ENCODE measurements at regions not wholly inside any gene's neighbourhood (a gene's known extent, or its start where the extent isn't known, plus 50 kb on each side); places are given as distances from the start of the nearest gene placed in this dataset.
A peak's percentile ranks its signal among the peaks of the same experiment; 100 is the strongest.

GRCh38 chr15:69579950-69580618 lies 127.5 kb downstream of the RPLP1 start:
- no peaks in the 10 kb centered on the region for H3K4me1 ChIP-seq (ENCODE audit: insufficient read depth)
- no peak for DNase-seq (ENCODE audit: extremely low spot score)
- 75% methylated on average over 7 of the region's 7 CpGs for WGBS
- H3K4me3 ChIP-seq (ENCODE audit: low read depth, low read length), result no peak overlapping the region
- no peak overlapping the region for H3K27ac ChIP-seq (ENCODE audit: low read depth)
- H3K36me3 ChIP-seq (ENCODE audit: insufficient read depth), result no peaks in the 10 kb centered on the region

GRCh38 chr15:69583626-69584025 lies 131.0 kb downstream of the RPLP1 start:
- no peak overlapping the region for H3K27ac ChIP-seq (ENCODE audit: low read depth)
- 57% methylated on average over 3 of the region's 3 CpGs for WGBS
- no peaks in the 10 kb centered on the region for H3K4me1 ChIP-seq (ENCODE audit: insufficient read depth)
- H3K36me3 ChIP-seq (ENCODE audit: insufficient read depth), result no peaks in the 10 kb centered on the region
- H3K4me3 ChIP-seq (ENCODE audit: low read depth, low read length), result no peak overlapping the region
- no peak for DNase-seq (ENCODE audit: extremely low spot score)

- no peaks in the 10 kb centered on the region for H3K36me3 ChIP-seq (ENCODE audit: insufficient read depth)
- no peak overlapping the region for H3K27ac ChIP-seq (ENCODE audit: low read depth)
- WGBS, result 65% methylated on average over 3 of the region's 3 CpGs
- no peaks in the 10 kb centered on the region for H3K4me1 ChIP-seq (ENCODE audit: insufficient read depth)
- no peak overlapping the region for H3K4me3 ChIP-seq (ENCODE audit: low read depth, low read length)
- no peak for DNase-seq (ENCODE audit: extremely low spot score)
Observed at GRCh38 chr15:69585937-69586336, 133.3 kb downstream of the RPLP1 start.

- H3K4me3 ChIP-seq (ENCODE audit: low read depth, low read length), result no peak overlapping the region
- H3K27ac ChIP-seq (ENCODE audit: low read depth), result no peak overlapping the region
- no peaks in the 10 kb centered on the region for H3K4me1 ChIP-seq (ENCODE audit: insufficient read depth)
- 93% methylated on average over 9 of the region's 9 CpGs for WGBS
- no peaks in the 10 kb centered on the region for H3K36me3 ChIP-seq (ENCODE audit: insufficient read depth)
- no peak for DNase-seq (ENCODE audit: extremely low spot score)
Observed at GRCh38 chr15:69586721-69587120, 134.1 kb downstream of the RPLP1 start.

GRCh38 chr15:69587723-69588426 lies 135.3 kb downstream of the RPLP1 start:
- no peak overlapping the region for H3K27ac ChIP-seq (ENCODE audit: low read depth)
- WGBS, result 70% methylated on average over 4 of the region's 4 CpGs
- H3K4me3 ChIP-seq (ENCODE audit: low read depth, low read length), result no peak overlapping the region
- H3K4me1 ChIP-seq (ENCODE audit: insufficient read depth), result no peaks in the 10 kb centered on the region
- DNase-seq (ENCODE audit: extremely low spot score), result no peak
- H3K36me3 ChIP-seq (ENCODE audit: insufficient read depth), result no peaks in the 10 kb centered on the region

GRCh38 chr15:69590201-69590710 lies 137.6 kb downstream of the RPLP1 start:
- H3K4me1 ChIP-seq (ENCODE audit: insufficient read depth), result peaks cover 2% of the 10 kb centered on the region
- no peak for DNase-seq (ENCODE audit: extremely low spot score)

GRCh38 chr15:69590932-69591524 lies 138.4 kb downstream of the RPLP1 start:
- Histone ChIP-seq H3K4me3 (ENCODE audit: low read depth, low read length) (no peak overlapping the region), H3K4me1 (ENCODE audit: insufficient read depth) (peaks cover 2% of the 10 kb centered on the region), H3K27ac (ENCODE audit: low read depth) (no peak overlapping the region), H3K36me3 (ENCODE audit: insufficient read depth) (no peaks in the 10 kb centered on the region)
- DNase-seq (ENCODE audit: extremely low spot score), result no peak
- WGBS, result 94% methylated on average over 5 of the region's 5 CpGs

More at GRCh38 chr15:69590201-69590710, 137.6 kb downstream of the RPLP1 start:
- 87% methylated on average over 8 of the region's 8 CpGs for WGBS
- no peaks in the 10 kb centered on the region for H3K36me3 ChIP-seq (ENCODE audit: insufficient read depth)
- no peak overlapping the region for H3K4me3 ChIP-seq (ENCODE audit: low read depth, low read length)
- no peak overlapping the region for H3K27ac ChIP-seq (ENCODE audit: low read depth)

GRCh38 chr15:69591905-69592508 lies 139.4 kb downstream of the RPLP1 start:
- peaks cover 2% of the 10 kb centered on the region for H3K4me1 ChIP-seq (ENCODE audit: insufficient read depth)
- no peaks in the 10 kb centered on the region for H3K36me3 ChIP-seq (ENCODE audit: insufficient read depth)
- no peak overlapping the region for H3K27ac ChIP-seq (ENCODE audit: low read depth)
- peak; percentile 43 for DNase-seq (ENCODE audit: extremely low spot score)
- WGBS, result 88% methylated on average over 4 of the region's 4 CpGs
- no peak overlapping the region for H3K4me3 ChIP-seq (ENCODE audit: low read depth, low read length)

GRCh38 chr15:69592954-69593353 lies 140.3 kb downstream of the RPLP1 start:
- no peaks in the 10 kb centered on the region for H3K36me3 ChIP-seq (ENCODE audit: insufficient read depth)
- H3K4me3 ChIP-seq (ENCODE audit: low read depth, low read length), result no peak overlapping the region
- no peak overlapping the region for H3K27ac ChIP-seq (ENCODE audit: low read depth)
- no peak for DNase-seq (ENCODE audit: extremely low spot score)
- 81% methylated on average over 2 of the region's 2 CpGs for WGBS
- peaks cover 2% of the 10 kb centered on the region for H3K4me1 ChIP-seq (ENCODE audit: insufficient read depth)

GRCh38 chr15:69593488-69593887 lies 140.9 kb downstream of the RPLP1 start:
- H3K36me3 ChIP-seq (ENCODE audit: insufficient read depth), result no peaks in the 10 kb centered on the region
- 87% methylated on average over 7 of the region's 7 CpGs for WGBS
- H3K4me3 ChIP-seq (ENCODE audit: low read depth, low read length), result no peak overlapping the region
- peaks cover 2% of the 10 kb centered on the region for H3K4me1 ChIP-seq (ENCODE audit: insufficient read depth)
- H3K27ac ChIP-seq (ENCODE audit: low read depth), result no peak overlapping the region
- no peak for DNase-seq (ENCODE audit: extremely low spot score)

- H3K4me1 ChIP-seq (ENCODE audit: insufficient read depth), result peaks cover 2% of the 10 kb centered on the region
- H3K36me3 ChIP-seq (ENCODE audit: insufficient read depth), result no peaks in the 10 kb centered on the region
- DNase-seq (ENCODE audit: extremely low spot score), result peak; percentile 84
- no peak overlapping the region for H3K4me3 ChIP-seq (ENCODE audit: low read depth, low read length)
- H3K27ac ChIP-seq (ENCODE audit: low read depth), result no peak overlapping the region
- 37% methylated on average over 24 of the region's 24 CpGs for WGBS
Observed at GRCh38 chr15:69593981-69594966, 141.7 kb downstream of the RPLP1 start.

- DNase-seq (ENCODE audit: extremely low spot score), result no peak
- peaks cover 2% of the 10 kb centered on the region for H3K4me1 ChIP-seq (ENCODE audit: insufficient read depth)
- H3K4me3 ChIP-seq (ENCODE audit: low read depth, low read length), result no peak overlapping the region
- WGBS, result 35% methylated on average over 10 of the region's 10 CpGs
- H3K36me3 ChIP-seq (ENCODE audit: insufficient read depth), result no peaks in the 10 kb centered on the region
- no peak overlapping the region for H3K27ac ChIP-seq (ENCODE audit: low read depth)
Observed at GRCh38 chr15:69595009-69595791, 142.6 kb downstream of the RPLP1 start.

Measured in urinary bladder (tissue), 3 donors.